ENCODE measurements at regions not wholly inside any gene's neighbourhood (a gene's known extent, or its start where the extent isn't known, plus 50 kb on each side); places are given as distances from the start of the nearest gene placed in this dataset.

DNA sequence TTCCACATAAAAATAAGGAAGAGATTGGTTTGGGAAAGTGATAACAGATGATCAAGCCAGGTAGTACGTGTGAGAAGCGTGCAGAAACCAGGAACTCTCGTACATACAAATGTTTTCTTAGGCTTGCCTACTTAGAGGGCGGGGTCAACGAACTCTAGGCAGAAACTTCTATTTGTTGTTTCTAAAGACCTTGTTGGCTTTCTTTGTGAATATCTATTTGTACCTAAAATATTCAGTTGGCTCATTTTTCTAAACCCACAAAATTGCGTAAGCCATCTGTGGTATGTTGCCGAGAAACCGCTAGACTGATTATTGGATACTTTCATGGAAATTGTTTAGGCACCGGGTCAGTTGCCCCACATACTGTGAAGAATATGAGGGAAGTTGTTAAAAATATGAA lies 458.5 kb downstream of the MAT2B start:
- no peak for ATAC-seq
- Histone ChIP-seq H2AFZ (ENCODE audit: control insufficient read depth, low read depth, low read length) (no peak overlapping the region), H3K27ac (ENCODE audit: control insufficient read depth, insufficient read depth) (no peak overlapping the region), H3K4me3 (no peak overlapping the region), H3K9ac (ENCODE audit: control insufficient read depth, insufficient read depth, low read length) (no peak overlapping the region), H3K9me3 (replicated peaks; ENCODE audit: control insufficient read depth, insufficient read depth, low read length) (no peaks in the 10 kb centered on the region), H3K27me3 (replicated peaks in 1 of 2; ENCODE audit: control insufficient read depth in 2 of 2, insufficient read depth in 2 of 2, low read length in 1 of 2) (no peaks in the 10 kb centered on the region), H3K79me2 (ENCODE audit: control insufficient read depth, insufficient read depth, low read length) (no peaks in the 10 kb centered on the region), H4K20me1 (ENCODE audit: control insufficient read depth, insufficient read depth) (no peaks in the 10 kb centered on the region), H3K4me1 (ENCODE audit: control insufficient read depth, insufficient read depth, low read length) (no peaks in the 10 kb centered on the region), H3K36me3 (ENCODE audit: control insufficient read depth in 2 of 2, insufficient read depth in 2 of 2, low read length in 1 of 2) (no peaks in the 10 kb centered on the region), H3K4me2 (ENCODE audit: control insufficient read depth, insufficient read depth) (no peak overlapping the region)
- CTCF ChIA-PET = no interaction called here
- TF ChIP-seq, protein P1, sequence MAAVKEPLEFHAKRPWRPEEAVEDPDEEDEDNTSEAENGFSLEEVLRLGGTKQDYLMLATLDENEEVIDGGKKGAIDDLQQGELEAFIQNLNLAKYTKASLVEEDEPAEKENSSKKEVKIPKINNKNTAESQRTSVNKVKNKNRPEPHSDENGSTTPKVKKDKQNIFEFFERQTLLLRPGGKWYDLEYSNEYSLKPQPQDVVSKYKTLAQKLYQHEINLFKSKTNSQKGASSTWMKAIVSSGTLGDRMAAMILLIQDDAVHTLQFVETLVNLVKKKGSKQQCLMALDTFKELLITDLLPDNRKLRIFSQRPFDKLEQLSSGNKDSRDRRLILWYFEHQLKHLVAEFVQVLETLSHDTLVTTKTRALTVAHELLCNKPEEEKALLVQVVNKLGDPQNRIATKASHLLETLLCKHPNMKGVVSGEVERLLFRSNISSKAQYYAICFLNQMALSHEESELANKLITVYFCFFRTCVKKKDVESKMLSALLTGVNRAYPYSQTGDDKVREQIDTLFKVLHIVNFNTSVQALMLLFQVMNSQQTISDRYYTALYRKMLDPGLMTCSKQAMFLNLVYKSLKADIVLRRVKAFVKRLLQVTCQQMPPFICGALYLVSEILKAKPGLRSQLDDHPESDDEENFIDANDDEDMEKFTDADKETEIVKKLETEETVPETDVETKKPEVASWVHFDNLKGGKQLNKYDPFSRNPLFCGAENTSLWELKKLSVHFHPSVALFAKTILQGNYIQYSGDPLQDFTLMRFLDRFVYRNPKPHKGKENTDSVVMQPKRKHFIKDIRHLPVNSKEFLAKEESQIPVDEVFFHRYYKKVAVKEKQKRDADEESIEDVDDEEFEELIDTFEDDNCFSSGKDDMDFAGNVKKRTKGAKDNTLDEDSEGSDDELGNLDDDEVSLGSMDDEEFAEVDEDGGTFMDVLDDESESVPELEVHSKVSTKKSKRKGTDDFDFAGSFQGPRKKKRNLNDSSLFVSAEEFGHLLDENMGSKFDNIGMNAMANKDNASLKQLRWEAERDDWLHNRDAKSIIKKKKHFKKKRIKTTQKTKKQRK (IDR thresholded peaks at IDR 0.05; ENCODE audit: low read depth, low read length) = no peak
- TF ChIP-seq SMC3 (IDR thresholded peaks at IDR 0.05; ENCODE audit: borderline replicate concordance, low read length) (no peak), CHD1 (IDR thresholded peaks at IDR 0.05; ENCODE audit: low read depth, low read length) (no peak)
- RAD21 ChIA-PET (ENCODE audit: unreplicated experiment) = no interaction called here
- in situ Hi-C loops (cut with MboI) (no loop called here), intact Hi-C loops (cut with micrococcal nuclease; ENCODE audit: unreplicated experiment) (no loop called here)
- FAIRE-seq = no peak
- SMC1A ChIA-PET (ENCODE audit: uncharacterized antibody, unreplicated experiment) = no interaction called here
- POLR2A ChIA-PET = no interaction called here
- no TSS peak for BruUV-seq (replicated peaks)
- WGBS (ENCODE audit: insufficient coverage, insufficient replicate concordance, low lambda C conversion rate, missing lambda C conversion rate) = 68% methylated on average over 9 of the region's 9 CpGs
- DNase-seq (ENCODE audit: low read depth, low spot score) = no peak

GRCh38 chr5:163964671-163965070 lies 459.3 kb downstream of the MAT2B start:
- Histone ChIP-seq H2AFZ (ENCODE audit: control insufficient read depth, low read depth, low read length) (no peak overlapping the region), H3K4me3 (no peak overlapping the region), H3K36me3 (ENCODE audit: control insufficient read depth in 2 of 2, insufficient read depth in 2 of 2, low read length in 1 of 2) (no peaks in the 10 kb centered on the region), H3K9ac (ENCODE audit: control insufficient read depth, insufficient read depth, low read length) (no peak overlapping the region), H3K79me2 (ENCODE audit: control insufficient read depth, insufficient read depth, low read length) (no peaks in the 10 kb centered on the region), H4K20me1 (ENCODE audit: control insufficient read depth, insufficient read depth) (no peaks in the 10 kb centered on the region), H3K27me3 (replicated peaks in 1 of 2; ENCODE audit: control insufficient read depth in 2 of 2, insufficient read depth in 2 of 2, low read length in 1 of 2) (no peaks in the 10 kb centered on the region), H3K27ac (ENCODE audit: control insufficient read depth, insufficient read depth) (no peak overlapping the region), H3K4me1 (ENCODE audit: control insufficient read depth, insufficient read depth, low read length) (no peaks in the 10 kb centered on the region), H3K4me2 (ENCODE audit: control insufficient read depth, insufficient read depth) (no peak overlapping the region), H3K9me3 (replicated peaks; ENCODE audit: control insufficient read depth, insufficient read depth, low read length) (no peaks in the 10 kb centered on the region)
- FAIRE-seq = no peak
- 33% methylated on average over 3 of the region's 3 CpGs for WGBS (ENCODE audit: insufficient coverage, insufficient replicate concordance, low lambda C conversion rate, missing lambda C conversion rate)
- no peak for DNase-seq (ENCODE audit: low read depth, low spot score)
- ATAC-seq = no peak
- intact Hi-C loops (cut with micrococcal nuclease; ENCODE audit: unreplicated experiment) = no loop called here
- in situ Hi-C loops (cut with MboI) = no loop called here
- CTCF ChIA-PET = no interaction called here
- SMC1A ChIA-PET (ENCODE audit: uncharacterized antibody, unreplicated experiment) = no interaction called here
- TF ChIP-seq, protein P2, sequence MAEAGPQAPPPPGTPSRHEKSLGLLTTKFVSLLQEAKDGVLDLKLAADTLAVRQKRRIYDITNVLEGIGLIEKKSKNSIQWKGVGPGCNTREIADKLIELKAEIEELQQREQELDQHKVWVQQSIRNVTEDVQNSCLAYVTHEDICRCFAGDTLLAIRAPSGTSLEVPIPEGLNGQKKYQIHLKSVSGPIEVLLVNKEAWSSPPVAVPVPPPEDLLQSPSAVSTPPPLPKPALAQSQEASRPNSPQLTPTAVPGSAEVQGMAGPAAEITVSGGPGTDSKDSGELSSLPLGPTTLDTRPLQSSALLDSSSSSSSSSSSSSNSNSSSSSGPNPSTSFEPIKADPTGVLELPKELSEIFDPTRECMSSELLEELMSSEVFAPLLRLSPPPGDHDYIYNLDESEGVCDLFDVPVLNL (IDR thresholded peaks at IDR 0.05; ENCODE audit: low read depth, low read length) = no peak
- TF ChIP-seq, protein P3, sequence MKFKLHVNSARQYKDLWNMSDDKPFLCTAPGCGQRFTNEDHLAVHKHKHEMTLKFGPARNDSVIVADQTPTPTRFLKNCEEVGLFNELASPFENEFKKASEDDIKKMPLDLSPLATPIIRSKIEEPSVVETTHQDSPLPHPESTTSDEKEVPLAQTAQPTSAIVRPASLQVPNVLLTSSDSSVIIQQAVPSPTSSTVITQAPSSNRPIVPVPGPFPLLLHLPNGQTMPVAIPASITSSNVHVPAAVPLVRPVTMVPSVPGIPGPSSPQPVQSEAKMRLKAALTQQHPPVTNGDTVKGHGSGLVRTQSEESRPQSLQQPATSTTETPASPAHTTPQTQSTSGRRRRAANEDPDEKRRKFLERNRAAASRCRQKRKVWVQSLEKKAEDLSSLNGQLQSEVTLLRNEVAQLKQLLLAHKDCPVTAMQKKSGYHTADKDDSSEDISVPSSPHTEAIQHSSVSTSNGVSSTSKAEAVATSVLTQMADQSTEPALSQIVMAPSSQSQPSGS (IDR thresholded peaks at IDR 0.05; ENCODE audit: low read length) = no peak
- RAD21 ChIA-PET (ENCODE audit: unreplicated experiment) = no interaction called here
- no TSS peak for BruUV-seq (replicated peaks)
- POLR2A ChIA-PET = no interaction called here

All from GM12878 (cell line).